Panc1 (cell line): ENCODE measurements at regions not wholly inside any gene's neighbourhood (a gene's known extent, or its start where the extent isn't known, plus 50 kb on each side); places are given as distances from the start of the nearest gene placed in this dataset.

Experiments
- ATAC-seq: fragments of 200-7000 bp; cut with Tn5 transposase; 2 replicates; pipeline ENCODE4 v1.9.1; 2020; ENCODE audit warnings: mild to moderate bottlenecking, moderate library complexity
- BruUV-seq: library from RNA; stranded (reverse); fragments of 400-500 nt; replicated peaks from 2 replicates; lab custom pipeline; 2021; lab: Mats Ljungman, UMichigan
- CTCF ChIA-PET: fragments of 300-600 bp; sonication (Branson Sonifier 250); formaldehyde crosslinking; loops from one replicate; lab custom pipeline; 2022; ENCODE audit warnings: antibody characterized with exemption; lab: Charles Lee
- POLR2A ChIA-PET: fragments of 300-600 bp; sonication (Branson Sonifier 250); formaldehyde crosslinking; loops from one replicate; lab custom pipeline; 2022; ENCODE audit warnings: antibody characterized with exemption; lab: Charles Lee
- DNase-seq: peaks from one replicate; pipeline ENCODE4 v3.0.0-alpha.2; 2010; ENCODE audit warnings: low read depth, low spot score
- H3K27ac ChIP-seq: 2 replicates; pipeline ENCODE4 v1.5.1; 2011; ENCODE audit warnings: mild to moderate bottlenecking, low read length, inconsistent platforms
- H3K27me3 ChIP-seq: fragments of 200-500 bp; sonication (Bioruptor generic); 2 replicates; pipeline ENCODE4 v1.6.0; 2014; ENCODE audit warnings: low read length, inconsistent platforms; ENCODE audit not compliant: control insufficient read depth, insufficient read depth
- H3K36me3 ChIP-seq: fragments of 200-500 bp; sonication (Bioruptor generic); 2 replicates; pipeline ENCODE4 v1.5.1; 2014; ENCODE audit warnings: inconsistent platforms, mild to moderate bottlenecking, low read length, moderate library complexity; ENCODE audit not compliant: control insufficient read depth, insufficient read depth
- H3K4me1 ChIP-seq: 2 replicates; pipeline ENCODE4 v1.5.1; 2011; ENCODE audit warnings: inconsistent platforms, mild to moderate bottlenecking, low read length, moderate library complexity; ENCODE audit not compliant: control insufficient read depth, insufficient read depth
- H3K4me3 ChIP-seq, 2 experiments: 2 replicates each; pipeline ENCODE4 v1.5.1; 2011 to 2012; ENCODE audit warnings: low read depth in 2 of 2, low read length in 2 of 2, mild to moderate bottlenecking in 2 of 2, inconsistent platforms in 1 of 2, moderate library complexity in 1 of 2
- H3K9me3 ChIP-seq: fragments of 200-500 bp; sonication (Bioruptor generic); 2 replicates; pipeline ENCODE4 v1.5.1; 2014; ENCODE audit warnings: low read depth, mild to moderate bottlenecking, inconsistent platforms, low read length, moderate library complexity; ENCODE audit not compliant: control insufficient read depth, insufficient read depth
- CTCF ChIP-seq: fragments of 450-650 bp; IDR thresholded peaks from 2 replicates; pipeline ENCODE4 v1.5.1; 2017; ENCODE audit warnings: mild to moderate bottlenecking
- POLR2AphosphoS5 ChIP-seq: IDR thresholded peaks from 2 replicates; pipeline ENCODE4 v1.6.1; 2012; ENCODE audit warnings: mild to moderate bottlenecking, low read depth, low read length, moderate library complexity
- REST ChIP-seq, 2 experiments: IDR thresholded peaks; 2 replicates each; pipeline ENCODE4 v1.6.1; 2011 to 2012; ENCODE audit warnings: low read depth in 2 of 2, control low read depth in 1 of 2, low read length in 1 of 2, mild to moderate bottlenecking in 1 of 2, moderate library complexity in 1 of 2; ENCODE audit not compliant: insufficient read depth in 1 of 2
- SIN3A ChIP-seq: IDR thresholded peaks from 2 replicates; pipeline ENCODE4 v1.6.1; 2012; ENCODE audit warnings: low read depth, mild to moderate bottlenecking, low read length, moderate library complexity, borderline replicate concordance; ENCODE audit not compliant: insufficient read depth
- TCF7L2 ChIP-seq: IDR thresholded peaks from 2 replicates; pipeline ENCODE4 v1.6.1; 2011; ENCODE audit warnings: mild to moderate bottlenecking, low read depth, low read length, inconsistent platforms
- in situ Hi-C: cut with HindIII; loops from 2 replicates; pipeline ENCODE4 v1.10.0; 2016; ENCODE audit warnings: low sequenced_read_pairs, low pct_unique_long_range_greater_than_20kb
- intact Hi-C: fragments of 100-400 bp; cut with micrococcal nuclease; formaldehyde crosslinking; loops from one replicate; pipeline ENCODE4 v1.10.0; 2022; ENCODE audit not compliant: unreplicated experiment

- in situ Hi-C loops = no loop called here
- H3K27me3 ChIP-seq = no peaks in the 10 kb centered on the region; the same call in 1 of the 2 replicates
- no peak overlapping the region for H3K27ac ChIP-seq
- BruUV-seq = no TSS peak
- CTCF ChIA-PET = no interaction called here
- TF ChIP-seq REST (IDR thresholded peaks at IDR 0.05; ENCODE audit: insufficient read depth in 1 of 2, low read depth in 2 of 2, low read length in 1 of 2) = no peak
- TF ChIP-seq SIN3A = no peak
- TF ChIP-seq CTCF = no peak
- no peak for TF ChIP-seq POLR2AphosphoS5
- no peak for TF ChIP-seq TCF7L2
- intact Hi-C loops = no loop called here
- H3K9me3 ChIP-seq = no peaks in the 10 kb centered on the region
- POLR2A ChIA-PET = no interaction called here
- no peaks in the 10 kb centered on the region for H3K4me1 ChIP-seq
- no peak overlapping the region for H3K4me3 ChIP-seq
- DNase-seq = no peak
- ATAC-seq = no peak
- H3K36me3 ChIP-seq = no peaks in the 10 kb centered on the region
Observed at GRCh38 chr14:97061198-97061597, 264.0 kb downstream of the VRK1 start.

- Histone ChIP-seq H3K27ac (no peak overlapping the region), H3K36me3 (no peaks in the 10 kb centered on the region), H3K9me3 (no peaks in the 10 kb centered on the region), H3K27me3 (no peaks in the 10 kb centered on the region), H3K4me1 (no peaks in the 10 kb centered on the region), H3K4me3 (no peak overlapping the region)
- intact Hi-C loops (no loop called here), in situ Hi-C loops (no loop called here)
- ChIA-PET POLR2A (no interaction called here), CTCF (no interaction called here)
- TF ChIP-seq POLR2AphosphoS5 (no peak), REST (IDR thresholded peaks at IDR 0.05; ENCODE audit: insufficient read depth in 1 of 2, low read depth in 2 of 2, low read length in 1 of 2) (no peak), TCF7L2 (no peak), CTCF (no peak), SIN3A (no peak)
- ATAC-seq (no peak), DNase-seq (no peak)
- BruUV-seq = no TSS peak
Observed at GRCh38 chr14:97061714-97062113, 264.5 kb downstream of the VRK1 start.
